Mammary epithelial cell (primary cell): ENCODE measurements at regions not wholly inside any gene's neighbourhood (a gene's known extent, or its start where the extent isn't known, plus 50 kb on each side); places are given as distances from the start of the nearest gene placed in this dataset.

Source experiments
- EZH2 ChIP-seq: IDR thresholded peaks from 2 replicates; pipeline ENCODE4 v1.6.1; 2012; ENCODE audit warnings: low read length, inconsistent platforms, borderline replicate concordance
- TF ChIP-seq, protein P1 (sequence below), 2 donors: IDR thresholded peaks in 1 of 2; conservative IDR thresholded peaks in 1 of 2; 2 replicates each; pipeline ENCODE4 v1.5.1; 2011 to 2012; ENCODE audit warnings: inconsistent platforms in 2 of 2, low read length in 2 of 2, mild to moderate bottlenecking in 2 of 2, control low read depth in 1 of 2, low read depth in 1 of 2; ENCODE audit not compliant: insufficient read depth in 1 of 2; ENCODE audit errors: extremely low read depth in 1 of 2

GRCh38 chr10:22832066-22832602 is 95.7 kb upstream of the ARMC3 start:
- TF ChIP-seq EZH2 = no peak
- TF ChIP-seq, protein P1, sequence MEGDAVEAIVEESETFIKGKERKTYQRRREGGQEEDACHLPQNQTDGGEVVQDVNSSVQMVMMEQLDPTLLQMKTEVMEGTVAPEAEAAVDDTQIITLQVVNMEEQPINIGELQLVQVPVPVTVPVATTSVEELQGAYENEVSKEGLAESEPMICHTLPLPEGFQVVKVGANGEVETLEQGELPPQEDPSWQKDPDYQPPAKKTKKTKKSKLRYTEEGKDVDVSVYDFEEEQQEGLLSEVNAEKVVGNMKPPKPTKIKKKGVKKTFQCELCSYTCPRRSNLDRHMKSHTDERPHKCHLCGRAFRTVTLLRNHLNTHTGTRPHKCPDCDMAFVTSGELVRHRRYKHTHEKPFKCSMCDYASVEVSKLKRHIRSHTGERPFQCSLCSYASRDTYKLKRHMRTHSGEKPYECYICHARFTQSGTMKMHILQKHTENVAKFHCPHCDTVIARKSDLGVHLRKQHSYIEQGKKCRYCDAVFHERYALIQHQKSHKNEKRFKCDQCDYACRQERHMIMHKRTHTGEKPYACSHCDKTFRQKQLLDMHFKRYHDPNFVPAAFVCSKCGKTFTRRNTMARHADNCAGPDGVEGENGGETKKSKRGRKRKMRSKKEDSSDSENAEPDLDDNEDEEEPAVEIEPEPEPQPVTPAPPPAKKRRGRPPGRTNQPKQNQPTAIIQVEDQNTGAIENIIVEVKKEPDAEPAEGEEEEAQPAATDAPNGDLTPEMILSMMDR (conservative IDR thresholded peaks at IDR 0.05 in 1 of 2, IDR thresholded peaks at IDR 0.05 in 1 of 2; ENCODE audit: extremely low read depth in 1 of 2, insufficient read depth in 1 of 2, low read depth in 1 of 2, low read length in 2 of 2) = no peak
